GM11168 (cell line): ENCODE measurements at regions not wholly inside any gene's neighbourhood (a gene's known extent, or its start where the extent isn't known, plus 50 kb on each side); places are given as distances from the start of the nearest gene placed in this dataset.
"Not testable (repeated sequence)": the region's sequence is repeated elsewhere in the genome, so short reads cannot be mapped to it uniquely, and the experiment has no call there.

Source experiments
- in situ Hi-C: fragments of 300-500 bp; cut with MboI; formaldehyde crosslinking; loops from one replicate; pipeline ENCODE4 v1.12.0; 2022; ENCODE audit warnings: low sequenced_read_pairs; ENCODE audit not compliant: unreplicated experiment

DNA sequence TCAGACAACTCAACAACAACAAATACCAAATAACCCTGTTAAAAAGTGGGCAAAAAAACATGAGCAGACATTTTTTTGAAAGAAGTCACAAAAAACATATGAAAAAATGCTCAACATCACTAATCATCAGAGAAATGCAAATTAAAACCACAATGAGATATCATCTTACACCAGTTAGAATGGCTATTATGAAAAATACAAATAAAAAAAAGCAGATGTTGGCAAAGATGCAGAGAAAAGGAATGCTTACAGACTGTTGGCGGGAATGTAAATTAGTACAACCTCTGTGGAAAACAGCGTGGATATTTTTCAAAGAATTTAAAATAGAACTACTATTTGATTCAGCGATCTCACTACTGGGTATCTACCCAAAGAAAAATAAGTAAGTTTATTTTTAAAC, 114.0 kb downstream of the SLC38A4 start:
- in situ Hi-C loops: no loop called here

DNA sequence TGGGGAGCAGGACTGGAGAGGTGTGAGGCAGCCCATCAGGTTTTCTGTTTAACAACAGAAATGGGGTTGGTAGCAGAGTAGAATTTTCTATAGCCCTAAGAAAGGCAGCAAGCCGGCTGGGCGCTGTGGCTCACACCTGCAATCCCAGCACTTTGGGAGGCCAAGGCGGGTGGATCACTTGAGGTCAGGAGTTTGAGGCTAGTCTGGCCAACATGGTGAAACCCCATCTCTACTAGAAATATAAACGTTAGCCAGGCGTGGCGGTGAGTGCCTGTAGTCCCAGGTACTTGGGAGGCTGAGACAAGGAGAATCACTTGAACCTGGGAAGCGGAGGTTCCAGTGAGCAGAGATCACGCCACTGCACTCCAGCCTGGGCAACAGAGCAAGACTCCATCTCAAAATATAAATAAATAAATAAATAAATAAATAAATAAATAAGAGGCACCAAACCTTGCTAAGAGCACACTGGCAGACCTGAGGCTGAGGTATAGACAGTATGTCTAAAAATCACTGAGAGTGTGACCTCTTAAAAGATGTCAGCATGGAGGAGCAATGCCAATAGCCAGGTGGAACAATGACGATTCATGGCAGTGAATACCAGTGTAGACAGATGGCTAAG, 115.6 kb downstream of the SLC38A4 start:
- in situ Hi-C loops: no loop called here

DNA sequence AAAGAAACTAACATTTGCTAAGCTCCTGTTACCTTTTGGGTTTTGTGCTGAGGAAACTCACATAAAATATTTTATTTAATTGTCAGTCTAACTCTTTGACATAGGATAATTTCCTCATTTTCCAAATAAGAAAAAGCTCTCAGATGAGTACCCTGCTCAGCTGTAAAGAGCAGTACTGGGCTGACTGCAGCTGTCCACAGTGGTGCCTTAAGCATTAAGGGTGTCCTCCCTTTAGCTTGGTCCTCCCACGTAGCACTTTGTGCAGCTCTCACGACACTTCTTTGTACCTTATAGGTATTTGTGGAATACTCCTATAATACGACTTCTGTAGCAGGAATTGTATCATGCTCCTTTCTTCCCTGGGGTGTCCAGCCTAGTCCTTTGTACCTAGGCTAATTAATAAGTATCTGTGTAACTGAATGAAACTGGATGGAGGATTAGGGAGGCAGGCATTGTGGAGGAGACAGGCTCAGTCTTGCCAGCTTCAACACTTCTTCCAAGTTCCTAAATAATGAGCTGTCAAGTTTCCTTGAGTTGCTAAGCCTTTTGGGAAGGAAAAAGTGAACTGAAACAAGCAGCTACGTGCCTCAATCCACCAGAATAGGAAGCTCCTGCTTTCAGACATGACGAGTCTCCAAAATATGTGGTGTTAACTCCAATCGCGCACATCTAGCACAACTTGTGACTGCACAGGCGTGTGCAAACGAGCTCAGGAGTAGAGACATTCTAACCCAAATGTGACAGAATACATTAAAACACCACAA, 123.0 kb downstream of the SLC38A4 start:
- in situ Hi-C loops: no loop called here

DNA sequence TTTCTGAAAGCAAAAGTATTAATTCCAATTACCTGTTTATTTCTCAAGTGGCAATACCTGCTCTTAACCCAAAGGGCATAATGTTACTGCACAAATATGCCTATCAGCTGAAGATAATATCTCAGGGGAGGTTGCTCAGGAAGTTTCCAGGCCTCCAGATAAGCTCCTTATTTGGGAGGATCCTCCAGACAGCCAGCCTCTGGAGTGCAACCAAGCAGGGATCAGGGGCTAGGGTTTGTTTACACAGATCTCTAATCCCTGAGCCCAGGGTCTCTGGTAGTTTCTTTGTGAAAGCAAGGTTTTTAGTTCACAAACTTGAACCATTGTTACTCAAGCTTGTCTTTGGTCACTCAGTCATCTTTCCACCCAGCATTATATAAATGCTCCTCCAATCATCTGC, 124.4 kb downstream of the SLC38A4 start:
- in situ Hi-C loops: no loop called here

DNA sequence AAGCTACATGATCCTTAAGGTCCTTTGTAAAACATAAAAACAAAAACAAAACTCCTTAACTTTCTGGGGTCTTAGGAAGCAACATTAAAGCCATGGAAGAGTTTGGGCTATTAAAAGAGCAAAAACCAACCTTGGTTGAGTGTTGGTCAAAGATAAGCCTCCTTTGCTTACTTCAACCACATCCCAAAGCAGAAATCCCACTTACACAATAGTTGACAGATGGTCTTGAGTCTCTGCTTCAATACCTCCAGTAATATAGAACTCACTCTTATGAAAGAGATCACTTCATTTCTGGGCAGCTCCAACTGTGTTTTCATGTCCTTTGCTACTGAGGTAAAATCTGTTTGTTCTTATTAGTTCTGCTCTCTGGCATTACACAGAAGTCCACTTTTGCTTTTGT, 125.8 kb downstream of the SLC38A4 start:
- in situ Hi-C loops: no loop called here

DNA sequence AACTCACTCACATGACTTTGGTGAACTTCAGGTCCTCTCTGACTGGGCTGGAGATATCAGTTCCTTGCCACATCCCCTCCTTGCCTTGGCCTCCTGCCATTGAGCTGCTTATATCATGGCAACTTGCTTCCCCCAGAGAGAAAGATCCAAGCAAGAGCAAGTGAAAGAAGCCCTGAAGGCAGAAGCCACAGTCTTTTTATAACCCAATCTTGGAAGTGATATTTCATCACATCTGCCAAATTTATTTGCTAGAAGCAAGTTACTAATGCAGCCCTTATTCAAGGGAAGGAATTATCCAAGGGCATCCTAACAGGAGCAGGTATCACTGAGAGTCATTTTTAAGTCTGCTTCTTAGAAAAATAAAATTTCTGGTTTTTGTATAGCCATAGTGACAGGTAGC, 127.8 kb downstream of the SLC38A4 start:
- in situ Hi-C loops: no loop called here

DNA sequence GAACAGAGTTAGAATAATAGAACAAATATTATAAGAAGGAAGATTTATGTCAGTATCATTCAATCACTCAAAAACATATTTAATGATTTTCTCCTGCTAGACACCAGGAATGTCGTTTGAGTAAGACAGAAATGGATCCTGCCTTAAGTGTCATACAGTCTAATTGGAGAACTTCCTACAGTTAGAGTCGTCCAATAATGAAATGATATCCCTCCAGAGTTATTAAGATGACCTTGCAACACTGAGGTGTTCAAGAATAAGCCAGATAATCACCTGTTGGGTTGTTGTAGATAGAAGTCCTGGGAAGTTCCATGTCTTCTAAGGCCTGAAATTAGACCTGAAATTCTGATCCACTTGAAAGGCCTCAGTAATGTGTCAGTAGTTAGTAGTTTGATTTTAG, 132.3 kb downstream of the SLC38A4 start:
- in situ Hi-C loops: no loop called here

DNA sequence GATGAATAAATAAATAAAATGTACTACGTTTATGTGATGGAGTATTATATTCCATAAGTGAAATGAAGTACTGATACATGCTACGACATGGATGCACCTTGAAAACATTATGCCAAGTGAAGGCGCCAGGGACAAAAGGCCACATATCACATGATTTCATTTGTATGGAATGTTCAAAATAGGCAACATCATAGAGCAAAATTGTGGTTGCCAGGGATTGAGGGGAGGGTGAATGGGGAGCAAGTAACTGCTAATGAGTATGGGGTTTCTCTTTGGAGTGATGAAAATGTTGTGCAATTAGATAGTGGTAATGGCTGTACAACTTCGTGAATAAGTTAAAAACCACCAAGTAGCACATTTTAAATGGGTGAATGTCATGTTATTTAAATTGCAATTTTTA, 132.8 kb downstream of the SLC38A4 start:
- in situ Hi-C loops: no loop called here

DNA sequence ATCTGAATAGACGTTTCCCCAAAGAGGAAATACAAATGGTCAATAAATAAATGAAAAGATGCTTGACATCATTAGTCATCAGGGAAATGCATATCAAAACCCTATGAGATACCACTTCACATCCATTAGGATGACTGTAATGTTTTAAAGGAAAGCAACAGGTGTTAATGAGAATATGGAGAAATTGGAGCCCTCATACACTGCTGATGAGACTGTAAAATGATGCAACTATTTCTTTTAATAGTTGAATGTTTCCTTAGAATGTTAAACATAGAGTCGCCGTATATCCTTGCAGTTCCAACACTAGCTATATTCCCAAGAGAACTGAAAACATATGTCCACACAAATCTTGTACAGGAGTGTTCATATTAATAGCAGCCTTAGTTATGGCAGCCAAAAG, 133.2 kb downstream of the SLC38A4 start:
- in situ Hi-C loops: no loop called here

DNA sequence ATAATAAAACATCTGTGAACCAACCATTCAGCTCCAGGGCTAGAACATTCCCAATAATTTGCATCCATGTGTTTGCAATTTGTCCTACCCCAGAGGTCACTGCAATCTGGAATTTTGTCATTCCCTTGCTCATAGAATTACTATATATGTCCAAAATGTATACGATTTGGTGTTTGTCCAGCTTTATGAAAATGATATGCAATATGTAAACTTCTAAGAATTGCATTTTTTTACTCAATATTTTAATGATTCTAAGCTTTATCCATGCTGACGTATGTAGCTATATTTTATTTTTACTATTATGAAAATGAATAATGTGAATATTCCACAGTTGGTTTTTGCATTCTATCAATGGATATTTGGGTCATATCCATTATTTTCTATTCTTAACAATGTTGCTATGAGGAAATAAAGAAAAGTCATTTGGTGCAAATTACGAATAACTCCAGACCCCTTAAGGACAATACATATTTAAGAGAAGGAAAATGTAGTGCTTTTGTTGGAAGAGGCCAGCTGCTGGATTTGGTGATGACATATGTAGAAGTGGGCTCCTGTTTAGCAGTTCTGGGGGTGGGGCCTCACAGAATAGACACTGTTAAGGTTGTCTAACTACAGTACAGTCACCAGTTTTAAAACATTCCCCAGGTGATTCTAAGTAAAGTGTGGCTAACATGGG, 139.4 kb downstream of the SLC38A4 start:
- in situ Hi-C loops: no loop called here

DNA sequence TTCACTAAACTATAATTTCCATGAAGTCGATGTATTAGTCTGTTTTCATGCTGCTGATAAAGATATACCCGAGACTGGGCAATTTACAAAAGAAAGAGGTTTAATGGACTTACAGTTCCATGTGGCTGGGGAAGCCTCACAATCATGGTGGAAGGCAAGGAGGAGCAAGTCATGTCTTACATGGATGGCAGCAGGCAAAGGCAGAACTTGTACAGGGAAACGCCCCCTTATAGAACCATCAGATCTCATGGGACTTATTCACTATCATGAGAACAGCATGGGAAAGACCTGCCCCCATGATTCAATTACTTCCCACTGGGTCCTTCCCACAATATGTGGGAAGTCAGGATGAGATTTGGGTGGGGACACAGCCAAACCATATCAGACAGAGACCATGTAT, 141.6 kb downstream of the SLC38A4 start:
- in situ Hi-C loops: not testable (repeated sequence)

DNA sequence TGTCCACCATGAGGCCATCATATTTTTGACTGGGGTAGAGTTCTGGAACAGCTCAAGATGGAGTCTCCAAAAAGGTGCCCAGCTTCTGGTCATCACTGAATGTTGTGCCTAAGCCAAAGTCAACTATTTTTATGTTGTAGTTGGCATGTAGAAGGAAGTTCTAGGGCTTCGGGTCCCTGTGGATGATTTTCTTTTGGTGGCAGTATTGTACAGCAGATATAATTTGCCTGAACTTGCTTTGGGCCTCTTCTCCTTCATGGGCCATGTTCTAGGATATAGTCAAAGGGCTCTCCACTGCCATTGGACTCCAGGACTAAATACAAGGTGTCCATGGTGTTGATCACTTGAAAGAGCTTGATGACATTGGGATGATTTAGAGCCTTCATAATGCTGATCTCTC, 143.6 kb downstream of the SLC38A4 start:
- in situ Hi-C loops: no loop called here

DNA sequence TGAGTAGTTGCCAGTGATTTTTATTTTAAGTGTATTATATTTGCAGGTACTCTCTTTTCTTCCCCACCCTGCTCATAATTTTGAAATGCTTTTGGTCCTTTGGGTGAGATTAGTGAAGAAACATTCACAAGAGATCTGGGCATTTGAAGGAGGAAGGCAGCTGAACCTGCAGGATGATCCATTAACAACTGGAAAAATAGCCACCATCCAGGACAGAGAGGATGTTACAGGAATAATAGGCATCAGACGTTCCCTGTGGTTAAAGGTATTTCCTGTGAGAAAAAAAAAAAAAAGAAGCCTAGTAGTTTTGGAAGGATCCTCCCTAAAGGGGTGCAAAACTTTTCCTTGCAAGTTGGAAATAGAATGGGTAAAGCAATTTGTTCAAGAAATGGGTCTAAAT, 145.3 kb downstream of the SLC38A4 start:
- in situ Hi-C loops: no loop called here

DNA sequence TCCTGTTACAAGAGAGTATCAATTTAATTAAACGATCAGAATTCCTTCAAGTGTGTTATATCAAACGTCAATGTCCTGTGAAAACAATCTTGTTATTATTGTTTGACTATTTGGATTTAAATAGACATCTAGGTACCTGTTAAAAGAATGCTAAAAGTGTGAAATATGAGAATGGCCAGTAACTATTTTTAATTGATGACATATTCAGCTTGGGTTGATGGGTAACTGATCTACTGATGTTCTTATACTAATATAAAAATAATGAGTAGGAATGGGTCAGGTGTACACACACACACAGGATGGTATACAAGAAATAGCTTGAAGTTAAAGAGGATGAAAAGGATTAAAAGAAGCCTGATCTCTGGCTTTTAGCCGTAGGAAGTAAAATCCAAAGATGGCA, 146.0 kb downstream of the SLC38A4 start:
- in situ Hi-C loops: loop anchor here (10.0 kb wide), 1 partner anchor 335 kb away; no protein-coding TSS in a partner anchor

DNA sequence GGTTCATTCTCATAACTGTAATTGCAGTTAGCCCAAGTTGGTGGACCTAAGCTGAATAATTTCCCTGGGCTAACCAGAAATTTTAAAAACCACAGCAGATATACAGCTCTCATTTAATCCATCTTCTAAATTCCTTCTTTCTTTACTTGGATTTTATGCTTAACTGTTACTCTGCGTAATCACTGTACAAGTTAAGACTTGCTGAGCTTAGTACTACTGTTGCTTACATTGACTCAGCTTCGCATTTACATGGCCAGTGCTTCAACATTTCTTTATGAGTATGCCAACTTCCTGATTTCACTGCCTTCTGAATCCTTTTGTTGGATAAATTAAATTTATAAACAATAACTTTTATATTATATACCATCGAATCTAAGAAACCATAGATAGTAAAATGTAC, 147.4 kb downstream of the SLC38A4 start:
- in situ Hi-C loops: loop anchor here (10.0 kb wide), 1 partner anchor 334 kb away; no protein-coding TSS in a partner anchor

DNA sequence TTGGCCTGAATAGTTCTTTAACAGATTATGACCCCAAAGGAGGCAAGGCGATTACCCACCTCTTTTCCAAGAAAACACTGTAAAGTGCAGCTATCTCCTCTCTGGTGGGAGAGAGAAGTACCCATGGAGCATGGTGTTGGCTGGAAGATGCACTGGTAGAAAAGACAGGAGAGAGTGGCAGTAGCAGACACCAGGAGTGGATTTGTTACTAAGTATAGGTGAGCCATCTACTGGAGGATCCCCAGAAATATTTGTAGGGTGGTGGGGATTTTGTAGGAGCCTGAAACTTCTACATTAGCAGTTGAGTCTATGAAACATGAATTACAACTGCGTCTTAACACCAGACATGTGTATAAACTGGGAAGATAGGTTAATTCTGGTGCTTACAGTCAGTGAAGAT, 148.0 kb downstream of the SLC38A4 start:
- in situ Hi-C loops: loop anchor here (10.0 kb wide), 1 partner anchor 333 kb away; no protein-coding TSS in a partner anchor

DNA sequence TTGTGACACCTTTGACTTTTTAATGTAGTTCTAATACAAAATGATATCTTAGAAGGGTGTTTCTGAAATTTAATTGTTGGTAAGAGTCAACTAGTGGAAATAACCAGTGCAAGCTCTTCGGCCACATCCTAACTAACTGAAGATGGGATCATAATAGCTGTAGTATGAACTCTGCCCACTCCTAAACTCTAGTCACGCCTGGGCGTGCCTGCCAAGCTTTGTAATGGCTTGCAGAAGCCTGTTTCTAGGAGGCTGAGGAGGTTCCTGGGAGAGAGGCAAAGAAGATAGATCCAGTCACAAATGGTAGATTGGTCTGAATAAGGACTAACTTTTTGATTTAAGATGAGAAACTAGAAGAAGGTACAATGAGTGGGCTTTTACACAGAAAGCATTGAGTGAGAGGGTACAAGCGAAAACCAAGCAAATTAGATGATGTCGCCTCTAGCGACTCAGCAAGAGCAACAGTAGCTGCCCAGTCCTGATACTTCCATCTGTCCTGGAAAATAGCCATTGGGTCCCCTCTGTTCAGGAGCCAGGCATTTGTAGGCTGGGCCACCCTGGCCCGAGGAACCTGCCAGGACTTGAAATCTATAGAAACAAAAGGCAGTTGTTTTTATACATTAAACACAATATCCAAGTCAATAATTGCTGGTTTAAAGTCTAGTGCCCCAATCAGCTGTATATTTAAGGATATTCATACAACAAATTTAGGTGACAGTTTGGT, 148.8 kb downstream of the SLC38A4 start:
- in situ Hi-C loops: loop anchor here (10.0 kb wide), 1 partner anchor 332 kb away; no protein-coding TSS in a partner anchor

DNA sequence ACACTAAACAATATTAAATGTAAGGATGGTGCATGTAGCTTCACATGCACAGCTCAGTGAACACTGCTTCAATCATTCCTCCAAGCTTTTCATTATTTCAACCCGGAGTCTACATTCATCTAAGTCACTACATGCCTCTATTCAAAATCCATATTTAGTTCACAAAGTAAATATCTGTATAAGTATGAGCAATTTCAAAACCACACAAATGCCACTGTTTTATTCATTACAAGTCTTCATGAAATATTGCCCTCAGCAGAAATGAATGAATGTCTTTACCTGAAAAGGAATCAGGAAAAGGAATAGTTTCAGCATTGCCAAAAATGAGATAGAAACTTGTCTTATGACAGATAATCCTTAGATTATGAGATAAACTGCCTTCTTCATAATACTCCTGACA, 149.4 kb downstream of the SLC38A4 start:
- in situ Hi-C loops: loop anchor here (10.0 kb wide), 1 partner anchor 332 kb away; no protein-coding TSS in a partner anchor

DNA sequence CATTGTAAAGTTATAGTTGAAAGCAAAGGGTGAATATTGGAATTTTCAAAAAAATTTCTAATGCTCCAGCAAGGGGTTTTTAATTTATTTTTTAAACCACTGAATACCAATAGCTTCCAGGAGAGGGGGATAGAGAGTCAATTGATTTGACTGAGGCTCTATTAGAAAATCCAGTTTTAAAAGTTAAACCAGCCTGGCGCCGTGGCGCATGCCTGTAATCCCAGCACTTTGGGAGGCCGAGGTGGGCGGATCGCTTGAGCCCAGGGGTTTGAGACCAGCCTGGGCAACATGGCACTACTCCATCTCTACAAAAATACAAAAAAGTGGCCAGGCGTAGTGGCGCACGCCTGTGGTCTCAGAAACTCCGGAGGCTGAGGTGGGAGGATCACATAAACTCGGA, 150.1 kb downstream of the SLC38A4 start:
- in situ Hi-C loops: loop anchor here (10.0 kb wide), 1 partner anchor 331 kb away; no protein-coding TSS in a partner anchor

DNA sequence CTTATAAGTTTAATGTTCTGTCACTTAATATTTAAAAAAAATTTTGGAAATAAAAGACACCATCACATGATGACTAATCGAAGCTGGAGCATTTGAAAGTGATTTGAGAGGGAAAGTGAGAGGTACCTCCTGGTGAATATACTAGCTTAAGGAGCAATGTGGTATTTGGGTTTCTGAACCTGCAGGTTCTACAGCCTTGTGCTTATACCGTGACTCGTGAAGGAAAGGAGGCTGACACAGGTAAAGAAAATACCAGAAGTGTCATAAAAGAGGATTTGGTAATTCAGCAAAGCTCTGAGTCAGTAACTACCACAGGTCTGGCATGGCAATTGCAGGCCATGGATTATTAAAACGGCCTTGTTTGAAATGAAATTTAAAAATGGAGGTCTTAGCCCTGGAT, 151.0 kb downstream of the SLC38A4 start:
- in situ Hi-C loops: loop anchor here (10.0 kb wide), 1 partner anchor 330 kb away; no protein-coding TSS in a partner anchor
